Suprapubic skin (tissue), 4 donors: ENCODE measurements at regions not wholly inside any gene's neighbourhood (a gene's known extent, or its start where the extent isn't known, plus 50 kb on each side); places are given as distances from the start of the nearest gene placed in this dataset.

ENCODE experiments used
- CTCF ChIP-seq, 2 donors: fragments of 200-600 bp in 1 of 2; fragments of 450-650 bp in 1 of 2; sonication (generic) in 1 of 2; IDR thresholded peaks; one replicate each; pipeline ENCODE4 v1.5.1; 2016 to 2019; ENCODE audit warnings: antibody characterized with exemption in 2 of 2, mild to moderate bottlenecking in 1 of 2, moderate library complexity in 1 of 2
- POLR2A ChIP-seq, 2 donors: fragments of 450-650 bp; IDR thresholded peaks; one replicate each; pipeline ENCODE4 v1.6.1; 2017; ENCODE audit warnings: antibody characterized with exemption in 2 of 2, mild to moderate bottlenecking in 2 of 2, moderate library complexity in 2 of 2
- POLR2AphosphoS5 ChIP-seq, 3 donors: sonication (generic); formaldehyde crosslinking; IDR thresholded peaks; one replicate each; pipeline ENCODE4 v1.6.1; 2017; ENCODE audit warnings: antibody characterized with exemption in 3 of 3

GRCh38 chr7:7131273-7131672, 51.1 kb upstream of the C1GALT1 start:
- TF ChIP-seq CTCF (IDR thresholded peaks at IDR 0.05): no peak
- no peak for TF ChIP-seq POLR2AphosphoS5 (IDR thresholded peaks at IDR 0.05)
- no peak for TF ChIP-seq POLR2A (IDR thresholded peaks at IDR 0.05)
